RWPE2 (cell line): ENCODE measurements at regions not wholly inside any gene's neighbourhood (a gene's known extent, or its start where the extent isn't known, plus 50 kb on each side); places are given as distances from the start of the nearest gene placed in this dataset.
A peak's percentile ranks its signal among the peaks of the same experiment; 100 is the strongest.
"Not testable (repeated sequence)": the region's sequence is repeated elsewhere in the genome, so short reads cannot be mapped to it uniquely, and the experiment has no call there.

Source experiments
- ATAC-seq: fragments of 200-7000 bp; cut with Tn5 transposase; 3 replicates; pipeline ENCODE4 v1.9.1; 2021; ENCODE audit warnings: low read depth
- DNase-seq: peaks from one replicate; pipeline ENCODE4 v3.0.0-alpha.2; 2020; ENCODE audit warnings: low spot score
- H3K27ac ChIP-seq: fragments of 450-650 bp; 2 replicates; pipeline ENCODE4 v1.5.1; 2017; ENCODE audit warnings: mild to moderate bottlenecking; ENCODE audit not compliant: poor library complexity, severe bottlenecking
- H3K27me3 ChIP-seq: fragments of 250-450 bp; sonication (Bioruptor Pico); 2 replicates; pipeline ENCODE4 v1.5.1; 2021; ENCODE audit warnings: mild to moderate bottlenecking, moderate library complexity; ENCODE audit not compliant: insufficient read depth, poor library complexity, severe bottlenecking
- H3K36me3 ChIP-seq: fragments of 250-450 bp; sonication (Bioruptor Pico); 2 replicates; pipeline ENCODE4 v1.5.1; 2020; ENCODE audit warnings: low read depth, mild to moderate bottlenecking, moderate library complexity
- H3K4me1 ChIP-seq: fragments of 250-450 bp; sonication (Bioruptor Pico); 2 replicates; pipeline ENCODE4 v1.5.1; 2021; ENCODE audit warnings: mild to moderate bottlenecking, moderate library complexity; ENCODE audit not compliant: insufficient read depth, poor library complexity, severe bottlenecking
- H3K4me3 ChIP-seq: fragments of 250-450 bp; sonication (Bioruptor Pico); 2 replicates; pipeline ENCODE4 v1.5.1; 2021; ENCODE audit warnings: mild to moderate bottlenecking, moderate library complexity; ENCODE audit not compliant: severe bottlenecking
- H3K9me3 ChIP-seq: fragments of 250-450 bp; sonication (Bioruptor Pico); 2 replicates; pipeline ENCODE4 v1.5.1; 2021; ENCODE audit warnings: mild to moderate bottlenecking, moderate library complexity; ENCODE audit not compliant: severe bottlenecking
- TF ChIP-seq, protein P1 (sequence below): fragments of 450-650 bp; IDR thresholded peaks from one replicate; pipeline ENCODE4 v1.5.1; 2017; ENCODE audit warnings: mild to moderate bottlenecking, moderate library complexity; ENCODE audit not compliant: poor library complexity, severe bottlenecking

DNA sequence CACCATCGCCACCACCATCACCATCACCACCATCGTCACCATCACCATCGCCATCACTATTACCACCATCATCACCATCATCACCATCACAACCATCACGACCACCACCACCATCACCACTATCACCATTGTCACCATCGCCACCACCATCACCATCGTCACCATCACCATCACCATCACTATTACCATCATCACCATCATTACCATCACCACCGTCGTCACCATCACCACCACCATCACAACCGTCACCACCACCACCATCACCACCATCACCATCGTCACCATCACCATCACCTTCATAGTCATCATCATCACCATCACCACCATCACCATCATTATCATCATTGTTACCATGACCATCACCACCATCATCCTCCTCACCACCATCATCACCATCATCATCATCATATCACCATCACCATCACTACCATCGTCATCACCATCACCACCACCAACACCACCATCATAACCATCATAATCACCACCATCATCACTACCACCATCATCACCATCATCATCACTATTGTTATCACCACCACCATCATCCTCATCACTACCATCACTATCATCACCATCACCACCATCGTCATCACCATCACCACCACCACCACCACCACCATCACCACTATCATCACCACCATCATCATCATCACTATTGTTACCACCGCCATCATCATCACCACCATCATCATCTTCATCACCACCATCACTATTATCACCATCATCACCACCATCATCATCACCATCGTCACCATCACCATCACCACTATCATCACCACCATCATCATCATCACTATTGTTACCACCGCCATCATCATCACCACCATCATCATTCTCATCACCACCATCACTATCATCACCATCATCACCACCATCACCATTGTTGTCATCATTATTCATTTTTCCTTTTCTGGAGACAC, 51.5 kb upstream of the ZNF469 start:
- Histone ChIP-seq H3K4me1 (peaks cover 20% of the 10 kb centered on the region), H3K27ac (peak overlapping the region; percentile 97), H3K4me3 (no peak overlapping the region), H3K36me3 (no peaks in the 10 kb centered on the region), H3K9me3 (no peaks in the 10 kb centered on the region), H3K27me3 (no peaks in the 10 kb centered on the region)
- DNase-seq, result no peak
- TF ChIP-seq, protein P1, sequence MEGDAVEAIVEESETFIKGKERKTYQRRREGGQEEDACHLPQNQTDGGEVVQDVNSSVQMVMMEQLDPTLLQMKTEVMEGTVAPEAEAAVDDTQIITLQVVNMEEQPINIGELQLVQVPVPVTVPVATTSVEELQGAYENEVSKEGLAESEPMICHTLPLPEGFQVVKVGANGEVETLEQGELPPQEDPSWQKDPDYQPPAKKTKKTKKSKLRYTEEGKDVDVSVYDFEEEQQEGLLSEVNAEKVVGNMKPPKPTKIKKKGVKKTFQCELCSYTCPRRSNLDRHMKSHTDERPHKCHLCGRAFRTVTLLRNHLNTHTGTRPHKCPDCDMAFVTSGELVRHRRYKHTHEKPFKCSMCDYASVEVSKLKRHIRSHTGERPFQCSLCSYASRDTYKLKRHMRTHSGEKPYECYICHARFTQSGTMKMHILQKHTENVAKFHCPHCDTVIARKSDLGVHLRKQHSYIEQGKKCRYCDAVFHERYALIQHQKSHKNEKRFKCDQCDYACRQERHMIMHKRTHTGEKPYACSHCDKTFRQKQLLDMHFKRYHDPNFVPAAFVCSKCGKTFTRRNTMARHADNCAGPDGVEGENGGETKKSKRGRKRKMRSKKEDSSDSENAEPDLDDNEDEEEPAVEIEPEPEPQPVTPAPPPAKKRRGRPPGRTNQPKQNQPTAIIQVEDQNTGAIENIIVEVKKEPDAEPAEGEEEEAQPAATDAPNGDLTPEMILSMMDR, result no peak
- no peak for ATAC-seq

DNA sequence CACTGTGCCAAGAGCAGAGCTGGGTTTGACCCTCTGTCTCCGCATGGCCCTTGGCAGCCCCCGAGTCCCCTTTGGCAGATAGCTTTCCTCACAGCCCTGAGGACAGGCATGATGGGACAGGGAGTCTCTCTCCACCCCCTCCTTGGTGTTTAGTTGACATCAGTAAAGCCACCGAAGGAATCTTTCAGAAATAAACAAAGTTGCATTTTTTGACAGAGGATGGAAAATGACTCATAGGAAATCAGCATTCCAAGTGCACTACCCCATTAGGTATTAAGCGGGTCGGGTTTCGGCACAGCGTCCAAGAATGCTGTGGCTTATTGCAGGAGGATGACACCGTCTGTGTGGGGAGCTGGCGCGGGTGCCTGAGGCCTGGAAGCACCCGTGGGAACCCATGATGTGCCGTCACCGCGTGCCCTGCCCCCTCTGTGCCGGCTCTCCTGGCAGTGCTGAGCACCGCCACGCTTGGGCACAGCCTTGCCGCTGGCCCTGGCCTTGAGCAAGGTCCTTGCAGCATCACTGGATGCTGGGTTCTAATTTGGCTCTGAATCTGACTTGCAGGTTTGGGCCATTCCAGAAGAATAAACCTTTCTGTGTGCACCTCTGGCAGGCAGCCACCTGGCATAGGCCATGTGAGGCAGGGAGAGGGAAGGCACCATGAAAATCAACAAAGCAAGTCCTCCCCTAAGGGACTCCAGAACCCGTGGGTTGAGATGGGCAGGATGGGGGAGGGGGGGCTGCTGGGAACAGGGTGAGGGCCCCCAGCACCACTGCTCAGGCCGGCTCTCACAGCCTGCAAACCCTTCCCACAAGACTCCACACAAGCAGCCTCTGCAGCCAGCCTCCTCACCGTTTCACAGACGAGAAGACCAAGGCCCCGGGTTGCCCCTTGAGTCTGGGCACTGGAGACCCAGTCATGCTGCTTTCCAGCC, 50.5 kb upstream of the ZNF469 start:
- peak; percentile 97 for DNase-seq
- TF ChIP-seq, protein P1, result no peak
- H3K4me3 ChIP-seq, result no peak overlapping the region

DNA sequence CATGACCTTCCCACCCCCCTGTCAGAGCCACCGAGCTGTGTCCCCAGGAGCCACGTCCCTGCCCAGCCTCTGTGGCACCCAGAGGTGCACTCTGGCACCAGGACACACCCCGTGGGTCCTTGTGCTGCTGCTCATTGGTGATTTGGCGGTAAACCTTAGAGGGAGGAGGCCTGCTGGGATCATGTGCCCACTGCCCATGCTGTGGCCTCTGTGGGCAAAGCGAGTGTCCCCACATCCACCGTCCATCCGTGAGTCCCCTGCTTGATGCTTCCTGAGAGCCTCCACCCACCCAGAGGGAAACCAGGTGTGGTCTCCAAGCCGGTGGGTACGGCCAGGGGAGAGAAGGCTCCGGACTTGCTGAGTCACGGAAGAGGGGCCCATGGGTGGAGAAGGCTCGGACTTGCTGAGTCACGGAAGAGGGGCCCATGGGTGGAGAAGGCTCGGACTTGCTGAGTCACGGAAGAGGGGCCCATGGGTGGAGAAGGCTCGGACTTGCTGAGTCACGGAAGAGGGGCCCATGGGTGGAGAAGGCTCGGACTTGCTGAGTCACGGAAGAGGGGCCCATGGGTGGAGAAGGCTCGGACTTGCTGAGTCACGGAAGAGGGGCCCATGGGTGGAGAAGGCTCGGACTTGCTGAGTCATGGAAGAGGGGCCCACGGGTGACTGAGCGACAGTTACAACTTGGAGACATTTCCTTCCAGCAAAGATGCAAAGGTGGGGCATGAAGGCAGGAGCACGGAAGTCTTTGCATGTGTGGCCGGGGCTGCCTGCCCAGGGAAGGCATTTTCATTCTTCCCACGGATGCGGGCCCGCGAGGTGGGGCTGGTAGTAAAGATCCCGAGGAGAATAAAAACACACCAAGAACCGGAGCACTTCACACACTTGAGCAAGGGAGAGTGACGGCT, 49.6 kb upstream of the ZNF469 start:
- not testable (repeated sequence) for H3K36me3 ChIP-seq, ATAC-seq, DNase-seq, H3K9me3 ChIP-seq, H3K27me3 ChIP-seq, H3K4me3 ChIP-seq
- Histone ChIP-seq H3K27ac (peak overlapping the region; percentile 97), H3K4me1 (peaks cover 20% of the 10 kb centered on the region)

More for the DNA sequence above, 50.5 kb upstream of the ZNF469 start:
- Histone ChIP-seq H3K4me1 (peaks cover 20% of the 10 kb centered on the region), H3K27ac (peak overlapping the region; percentile 97), H3K27me3 (no peaks in the 10 kb centered on the region), H3K36me3 (no peaks in the 10 kb centered on the region), H3K9me3 (no peaks in the 10 kb centered on the region)
- peak; percentile 94 for ATAC-seq
